ENCODE measurements at regions not wholly inside any gene's neighbourhood (a gene's known extent, or its start where the extent isn't known, plus 50 kb on each side); places are given as distances from the start of the nearest gene placed in this dataset.
A peak's percentile ranks its signal among the peaks of the same experiment; 100 is the strongest.

DNA sequence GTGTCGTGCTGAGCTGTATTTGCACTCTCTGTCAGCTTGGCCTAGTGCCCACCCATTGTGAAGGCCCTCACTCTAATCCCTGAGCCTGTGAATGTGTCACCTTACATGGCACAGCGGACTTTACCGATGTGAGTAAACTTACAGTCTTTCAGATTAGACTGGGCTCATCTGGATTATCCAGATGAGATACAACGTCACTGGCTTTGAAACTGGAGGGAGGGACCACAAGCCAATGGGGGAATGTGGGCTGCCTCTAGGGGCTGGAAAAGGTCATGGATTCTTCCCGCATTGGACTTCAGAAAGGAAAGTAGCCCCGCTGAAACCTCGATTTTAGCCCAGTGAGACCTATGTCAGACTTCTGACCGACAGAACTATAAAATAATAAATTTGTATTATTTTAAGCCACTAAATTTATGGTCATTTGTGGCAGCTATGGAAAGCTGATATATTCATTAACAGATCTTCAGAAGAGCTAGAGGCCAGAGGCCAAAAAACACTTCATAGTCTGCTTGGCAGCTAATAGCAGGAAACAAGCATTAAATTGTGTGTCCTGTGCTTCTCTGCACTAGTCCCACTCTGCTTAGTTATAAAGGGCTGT, 139.0 kb upstream of the GAS1 start:
- no peak for DNase-seq

- DNase-seq = no peak
These were observed 139.9 kb upstream of the GAS1 start for GRCh38 chr9:87087197-87087596.

GRCh38 chr9:87088192-87088591, 140.9 kb upstream of the GAS1 start:
- no peak for DNase-seq

DNA sequence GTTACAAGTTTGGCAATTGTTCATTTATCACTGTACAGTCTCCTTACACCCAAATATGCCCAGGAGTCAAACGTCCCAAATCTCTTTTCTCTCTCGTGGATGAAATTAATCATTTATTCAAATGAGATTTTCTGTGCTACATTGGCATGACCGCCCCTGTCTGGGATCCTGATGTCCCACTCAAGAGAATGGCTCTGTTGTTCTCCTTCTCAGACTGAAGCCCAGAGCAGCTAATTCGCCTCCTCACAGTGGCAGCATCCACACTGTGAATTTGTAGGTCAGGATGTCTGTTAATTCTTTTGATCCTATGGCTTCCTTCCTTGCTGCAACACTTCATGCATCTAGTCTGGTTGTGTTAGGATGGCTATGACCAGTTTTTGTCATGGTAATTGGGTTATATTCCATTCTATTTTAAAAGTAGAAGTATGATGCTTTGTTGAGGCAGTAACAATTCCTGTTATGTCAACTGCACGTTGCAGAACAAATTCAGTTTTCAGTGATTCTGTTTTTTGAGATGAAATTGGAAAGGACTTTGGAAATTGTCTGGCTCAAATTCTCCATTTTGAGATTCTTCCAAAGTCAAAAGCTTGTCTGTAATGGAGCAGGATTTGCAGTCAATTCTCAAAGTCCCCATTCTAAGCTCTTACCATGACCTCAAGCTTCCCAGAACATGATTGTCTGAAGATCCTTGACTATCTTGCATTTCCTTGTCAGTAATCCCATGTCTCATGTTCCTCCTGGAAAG, 141.5 kb upstream of the GAS1 start:
- DNase-seq = peak; percentile 22

GRCh38 chr9:87089506-87089905, 142.2 kb upstream of the GAS1 start:
- no peak for DNase-seq

DNA sequence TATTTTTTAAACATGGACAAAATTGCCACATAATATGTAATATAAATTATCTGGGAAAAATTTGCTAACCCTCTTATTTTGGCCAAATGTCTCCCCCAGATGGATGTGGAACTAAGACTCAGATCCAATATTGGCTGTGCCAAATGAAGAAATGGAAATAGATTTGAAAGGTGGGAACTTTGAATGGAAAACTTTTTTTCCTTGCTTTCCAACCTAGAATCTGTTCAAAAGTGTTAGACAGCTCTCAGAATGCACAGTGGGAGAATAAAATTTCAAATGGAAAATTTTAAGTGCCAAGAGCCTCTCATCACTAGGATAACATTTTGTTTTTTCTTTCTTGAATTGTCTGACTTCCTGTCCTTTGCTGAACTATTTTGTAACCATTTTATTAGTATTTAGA, 142.6 kb upstream of the GAS1 start:
- DNase-seq = no peak

- no peak for DNase-seq
These were observed 146.5 kb upstream of the GAS1 start for GRCh38 chr9:87093777-87094176.

- no peak for DNase-seq
These were observed 148.6 kb upstream of the GAS1 start for GRCh38 chr9:87095951-87096350.

- no peak for DNase-seq
These were observed 149.2 kb upstream of the GAS1 start for GRCh38 chr9:87096506-87096905.

DNA sequence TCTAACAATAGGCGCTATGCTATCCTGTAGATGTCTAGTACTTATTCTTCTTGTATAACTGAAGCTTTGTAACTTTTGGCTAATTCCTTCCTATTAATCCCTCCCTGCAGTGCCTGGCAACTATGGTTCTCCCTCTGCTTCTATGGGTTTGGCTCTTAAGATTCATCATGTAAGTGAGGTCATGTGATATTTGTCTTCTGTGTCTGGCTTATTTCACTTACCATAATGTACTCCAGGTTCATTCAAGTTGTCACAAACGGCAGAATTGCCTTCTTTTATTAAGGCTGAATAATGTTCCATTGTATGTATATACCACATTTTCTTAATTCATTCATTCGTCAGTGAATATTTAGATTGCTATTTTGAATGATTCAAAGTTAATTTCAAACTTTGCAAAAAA, 149.9 kb upstream of the GAS1 start:
- no peak for DNase-seq

GRCh38 chr9:87099407-87099806, 152.1 kb upstream of the GAS1 start:
- no peak for DNase-seq

GRCh38 chr9:87100001-87100400, 152.7 kb upstream of the GAS1 start:
- DNase-seq = no peak

DNA sequence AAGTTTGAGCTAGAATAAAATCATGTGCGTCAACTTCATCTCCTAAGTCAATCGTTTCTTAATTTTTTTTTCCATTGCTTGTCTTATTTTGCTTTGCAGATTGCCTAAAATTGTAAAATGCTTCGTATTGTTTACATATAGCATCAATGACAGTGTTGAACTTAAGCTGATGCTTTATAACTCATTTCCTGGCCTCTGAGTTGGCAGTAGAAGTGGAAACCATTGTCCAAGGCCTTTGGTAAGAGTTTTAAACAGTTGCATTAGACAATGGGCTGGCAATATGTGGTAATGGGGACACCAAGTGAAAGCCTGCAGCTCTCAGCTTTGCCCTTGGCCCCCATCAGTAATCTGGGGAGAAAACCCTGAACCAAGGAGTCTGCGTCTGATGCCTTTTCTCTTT, 154.8 kb upstream of the GAS1 start:
- DNase-seq = no peak

DNA sequence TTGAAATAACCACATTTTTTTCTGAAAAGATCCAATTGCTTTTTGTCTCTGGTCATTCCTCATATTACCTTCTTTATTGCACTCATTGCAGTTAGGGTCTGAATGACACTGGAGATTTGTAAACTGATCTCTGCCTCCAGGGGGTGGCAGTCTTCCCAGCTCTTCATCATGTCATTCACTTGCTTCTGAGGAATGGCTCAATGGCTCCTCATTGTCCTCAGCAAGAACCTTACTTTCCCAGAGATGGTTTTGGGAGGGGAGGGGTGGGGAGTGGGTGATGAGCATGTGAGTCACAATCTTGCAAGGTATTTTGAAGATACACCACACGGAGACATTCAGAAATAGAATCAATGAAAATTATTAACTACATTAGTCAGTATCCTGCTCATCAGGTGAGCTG, 159.8 kb upstream of the GAS1 start:
- peak; percentile 30 for DNase-seq

DNA sequence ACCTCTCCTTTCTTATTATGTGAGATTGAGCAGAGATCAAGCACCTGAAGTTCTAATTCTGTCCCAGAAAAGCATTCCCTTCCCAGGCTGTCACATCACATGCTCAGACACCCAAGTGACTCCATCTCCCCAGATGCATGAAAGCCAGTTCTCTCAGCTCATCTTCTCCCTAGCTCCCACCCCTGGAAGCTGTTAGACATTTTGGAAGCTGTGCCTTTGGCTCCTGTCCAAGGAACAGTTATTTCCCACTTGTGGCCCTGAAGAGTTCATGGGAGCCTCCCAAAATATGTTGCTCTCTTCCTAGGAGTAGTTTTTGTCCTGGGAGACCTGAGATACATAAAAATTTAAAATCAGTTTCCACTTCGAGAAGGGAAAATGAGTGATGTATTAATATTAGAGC, 161.4 kb upstream of the GAS1 start:
- no peak for DNase-seq

- DNase-seq = no peak
These were observed 161.9 kb upstream of the GAS1 start for GRCh38 chr9:87109231-87109631.

- DNase-seq = no peak
These were observed 162.5 kb upstream of the GAS1 start for GRCh38 chr9:87109851-87110250.

- no peak for DNase-seq
These were observed 163.7 kb upstream of the GAS1 start for GRCh38 chr9:87111010-87111409.

GRCh38 chr9:87112656-87113055, 165.3 kb upstream of the GAS1 start:
- DNase-seq = no peak

GRCh38 chr9:87113874-87114273, 166.6 kb upstream of the GAS1 start:
- no peak for DNase-seq

DNA sequence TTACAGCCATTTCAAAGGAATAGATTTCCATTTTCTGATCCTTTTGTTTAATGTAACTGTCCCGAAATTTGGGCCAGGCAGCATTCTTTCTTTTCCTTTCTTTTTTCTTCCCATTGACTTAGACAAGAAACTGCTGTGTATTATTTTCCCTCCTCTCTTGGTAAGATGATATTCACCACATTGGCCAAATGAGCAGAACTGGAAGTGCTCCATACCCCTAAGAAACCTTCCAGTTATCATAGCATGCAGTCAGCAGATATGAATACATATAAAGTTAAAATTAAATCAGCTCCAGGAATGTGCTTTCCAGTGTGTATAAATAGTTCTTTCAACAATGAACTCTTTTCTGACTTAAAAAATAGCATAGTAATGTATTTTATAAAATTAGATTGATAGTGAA, 168.5 kb upstream of the GAS1 start:
- DNase-seq = no peak

DNA sequence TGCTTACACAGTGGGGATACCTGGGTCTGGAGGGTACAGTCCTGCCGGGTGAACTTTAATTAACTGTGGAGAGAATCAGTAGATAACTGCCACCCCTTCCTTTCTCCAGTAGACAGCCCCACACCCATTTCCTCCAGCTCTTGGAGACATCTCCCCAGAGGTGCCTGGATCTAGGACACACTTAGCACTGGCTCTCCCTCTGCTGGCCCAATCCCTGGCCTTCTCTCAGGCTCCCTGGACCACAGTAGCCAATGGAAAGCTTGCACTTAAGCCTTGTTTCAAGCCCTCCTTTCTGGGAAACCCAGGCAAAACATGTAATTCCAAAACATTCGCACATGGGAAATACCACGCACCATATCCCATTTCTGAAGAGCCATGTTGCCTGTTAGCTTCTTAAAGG, 169.2 kb upstream of the GAS1 start:
- no peak for DNase-seq

DNA sequence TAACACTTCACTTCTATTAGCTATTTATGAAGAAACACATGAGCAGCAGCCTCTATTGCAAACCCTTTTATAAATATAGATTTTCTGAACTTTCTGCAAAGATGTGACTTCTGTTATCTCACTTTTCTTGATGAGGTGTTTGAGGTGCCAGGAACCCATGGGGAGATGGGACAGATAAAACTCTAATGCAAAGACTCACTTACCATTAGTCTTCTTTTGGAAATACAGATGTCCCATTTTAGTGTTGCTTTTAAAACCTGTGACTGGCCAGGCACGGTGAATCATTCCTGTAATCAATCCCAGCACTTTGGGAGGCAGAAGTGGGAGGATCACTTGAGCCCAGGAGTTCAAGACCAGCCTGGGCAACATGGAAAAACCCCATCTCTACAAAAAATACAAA, 171.3 kb upstream of the GAS1 start:
- DNase-seq = no peak

DNA sequence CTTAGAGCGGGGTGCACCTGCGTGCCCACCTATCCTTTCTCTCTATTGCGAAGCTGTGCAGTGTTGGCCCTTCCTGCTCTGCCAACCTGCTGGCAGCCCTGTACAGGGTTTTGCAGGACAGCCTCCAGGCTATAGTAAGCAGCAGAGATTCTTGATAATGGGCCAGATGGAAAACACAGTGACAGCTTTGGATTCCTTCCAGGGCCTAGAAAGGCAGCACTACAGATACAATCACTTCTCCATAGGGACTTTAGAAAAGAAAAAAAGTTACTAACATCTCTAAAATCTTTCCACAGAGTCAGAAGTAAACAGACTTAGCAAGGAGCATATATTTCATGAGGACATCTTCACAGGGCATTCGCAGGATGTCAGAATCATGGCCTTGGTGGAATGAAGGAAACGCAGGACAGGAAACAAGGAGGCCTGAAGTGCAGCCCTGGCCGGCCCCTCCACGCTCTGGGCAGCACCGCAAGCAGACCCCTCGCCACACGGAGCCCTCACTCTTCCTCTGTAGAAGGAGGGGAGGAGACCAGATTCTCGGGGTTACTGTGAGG, 172.1 kb upstream of the GAS1 start:
- no peak for DNase-seq

DNA sequence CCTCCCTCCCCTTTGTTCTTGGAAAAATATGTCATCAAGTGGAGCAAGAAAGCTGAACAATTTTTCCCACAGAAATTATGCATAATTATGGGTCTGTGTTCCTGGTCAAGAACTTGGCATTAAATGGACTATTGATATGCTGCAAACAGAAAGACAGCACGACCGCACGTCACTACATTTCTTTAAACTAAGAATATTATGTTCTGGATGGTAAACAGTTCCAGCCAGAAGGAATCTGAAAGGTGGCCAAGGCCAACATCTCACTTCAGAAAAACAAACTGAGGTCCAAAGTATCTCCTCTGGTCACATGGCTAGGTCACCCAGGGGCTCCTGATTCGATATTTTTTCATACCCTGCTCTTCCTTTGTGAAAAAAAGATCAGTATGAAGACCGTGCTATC, 173.3 kb upstream of the GAS1 start:
- DNase-seq = no peak
